Activated CD8-positive, alpha-beta memory T cell treated with anti-CD3 and anti-CD28 coated beads, Interleukin-2, amount 50 U/mL, for 4 hours (primary cell): ENCODE measurements at regions not wholly inside any gene's neighbourhood (a gene's known extent, or its start where the extent isn't known, plus 50 kb on each side); places are given as distances from the start of the nearest gene placed in this dataset.

Source experiments
- DNase-seq: peaks from one replicate; pipeline ENCODE4 v3.0.0-alpha.2; 2020

- no peak for DNase-seq
These were observed 136.4 kb downstream of the PHLDA1 start for GRCh38 chr12:75894965-75895754.

- no peak for DNase-seq
These were observed 137.8 kb downstream of the PHLDA1 start for GRCh38 chr12:75893765-75894164.

- no peak for DNase-seq
These were observed 138.7 kb downstream of the PHLDA1 start for GRCh38 chr12:75892731-75893408.

GRCh38 chr12:75891072-75891471, 140.5 kb downstream of the PHLDA1 start:
- no peak for DNase-seq

- DNase-seq: no peak
These were observed 140.9 kb downstream of the PHLDA1 start for GRCh38 chr12:75890660-75891059.

GRCh38 chr12:75890141-75890540, 141.4 kb downstream of the PHLDA1 start:
- DNase-seq: no peak

- no peak for DNase-seq
These were observed 142.5 kb downstream of the PHLDA1 start for GRCh38 chr12:75888874-75889613.

GRCh38 chr12:75888399-75888798, 143.2 kb downstream of the PHLDA1 start:
- DNase-seq: no peak

GRCh38 chr12:75887979-75888378, 143.6 kb downstream of the PHLDA1 start:
- no peak for DNase-seq

- DNase-seq: no peak
These were observed 147.1 kb downstream of the PHLDA1 start for GRCh38 chr12:75884465-75884985.

GRCh38 chr12:75883241-75883640, 148.3 kb downstream of the PHLDA1 start:
- DNase-seq: no peak

- no peak for DNase-seq
These were observed 149.2 kb downstream of the PHLDA1 start for GRCh38 chr12:75882421-75882820.

- no peak for DNase-seq
These were observed 149.7 kb downstream of the PHLDA1 start for GRCh38 chr12:75881920-75882319.

GRCh38 chr12:75877763-75878621, 153.6 kb downstream of the PHLDA1 start:
- DNase-seq: no peak

GRCh38 chr12:75876832-75877762, 154.5 kb downstream of the PHLDA1 start:
- no peak for DNase-seq

- no peak for DNase-seq
These were observed 157.1 kb downstream of the PHLDA1 start for GRCh38 chr12:75874441-75874840.

GRCh38 chr12:75872762-75873161, 158.8 kb downstream of the PHLDA1 start:
- DNase-seq: no peak

GRCh38 chr12:75870878-75871277, 160.7 kb downstream of the PHLDA1 start:
- no peak for DNase-seq

GRCh38 chr12:75868501-75868900, 163.1 kb downstream of the PHLDA1 start:
- DNase-seq: no peak

- DNase-seq: no peak
These were observed 166.3 kb downstream of the PHLDA1 start for GRCh38 chr12:75865315-75865714.

GRCh38 chr12:75864161-75864560, 167.4 kb downstream of the PHLDA1 start:
- DNase-seq: no peak
